Activated naive CD4-positive, alpha-beta T cell treated with anti-CD3 and anti-CD28 coated beads, Interleukin-2, amount 10 ng/mL, durations not matched to agents 7 days and 5 days (primary cell): ENCODE measurements at regions not wholly inside any gene's neighbourhood (a gene's known extent, or its start where the extent isn't known, plus 50 kb on each side); places are given as distances from the start of the nearest gene placed in this dataset.
"Not testable (repeated sequence)": the region's sequence is repeated elsewhere in the genome, so short reads cannot be mapped to it uniquely, and the experiment has no call there.

Experiments used
- CTCF ChIA-PET: fragments of 350-600 bp; sonication (Branson Sonifier 250); formaldehyde crosslinking; loops from one replicate; lab custom pipeline; 2021; ENCODE audit warnings: antibody characterized with exemption; lab: Charles Lee
- DNase-seq: peaks from one replicate; pipeline ENCODE4 v3.0.0-alpha.2; 2020
- H3K27ac Mint-ChIP-seq: one replicate; pipeline ENCODE4 v1.8.0; 2021; ENCODE audit warnings: mild to moderate bottlenecking, moderate library complexity, mixed read lengths
- H3K27me3 Mint-ChIP-seq: one replicate; pipeline ENCODE4 v1.8.0; 2021; ENCODE audit warnings: mild to moderate bottlenecking, mixed read lengths
- H3K36me3 Mint-ChIP-seq: one replicate; pipeline ENCODE4 v1.8.0; 2021; ENCODE audit warnings: mixed read lengths
- H3K4me1 Mint-ChIP-seq: one replicate; pipeline ENCODE4 v1.8.0; 2021; ENCODE audit warnings: mixed read lengths
- H3K4me3 Mint-ChIP-seq: one replicate; pipeline ENCODE4 v1.8.0; 2021; ENCODE audit warnings: mild to moderate bottlenecking, moderate library complexity, mixed read lengths
- H3K9me3 Mint-ChIP-seq: one replicate; pipeline ENCODE4 v1.8.0; 2021; ENCODE audit warnings: mixed read lengths

DNA sequence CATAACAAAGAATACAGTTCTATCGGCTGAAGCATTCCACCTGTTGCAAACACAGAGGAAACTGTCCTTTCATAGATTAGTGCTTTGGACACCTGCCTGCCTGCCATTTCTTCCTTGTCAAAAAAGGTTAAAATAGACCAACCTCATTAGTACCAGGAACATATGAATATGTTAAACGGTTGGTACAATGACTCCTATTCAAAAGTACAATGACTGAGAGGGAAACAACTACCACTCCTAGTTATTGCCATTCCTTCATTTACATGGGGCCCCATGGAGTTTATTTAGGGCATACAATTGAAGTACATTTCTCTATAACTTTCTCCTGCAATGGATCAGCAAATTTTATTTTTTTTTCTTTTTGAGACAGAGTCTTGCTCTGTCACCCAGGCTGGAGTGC is 77.4 kb upstream of the PIP5K1B start:
- peaks cover 10% of the 10 kb centered on the region for H3K27me3 Mint-ChIP-seq
- no peak overlapping the region for H3K27ac Mint-ChIP-seq
- no peaks in the 10 kb centered on the region for H3K9me3 Mint-ChIP-seq
- H3K4me3 Mint-ChIP-seq: no peak overlapping the region
- H3K4me1 Mint-ChIP-seq: no peaks in the 10 kb centered on the region
- CTCF ChIA-PET: no interaction called here
- no peaks in the 10 kb centered on the region for H3K36me3 Mint-ChIP-seq
- DNase-seq: no peak

GRCh38 chr9:68629042-68629441 is 76.0 kb upstream of the PIP5K1B start:
- no peak for DNase-seq
- no peaks in the 10 kb centered on the region for H3K4me1 Mint-ChIP-seq
- no peak overlapping the region for H3K27ac Mint-ChIP-seq
- H3K4me3 Mint-ChIP-seq: no peak overlapping the region
- CTCF ChIA-PET: no interaction called here
- no peaks in the 10 kb centered on the region for H3K9me3 Mint-ChIP-seq
- H3K36me3 Mint-ChIP-seq: no peaks in the 10 kb centered on the region
- H3K27me3 Mint-ChIP-seq: no peaks in the 10 kb centered on the region

DNA sequence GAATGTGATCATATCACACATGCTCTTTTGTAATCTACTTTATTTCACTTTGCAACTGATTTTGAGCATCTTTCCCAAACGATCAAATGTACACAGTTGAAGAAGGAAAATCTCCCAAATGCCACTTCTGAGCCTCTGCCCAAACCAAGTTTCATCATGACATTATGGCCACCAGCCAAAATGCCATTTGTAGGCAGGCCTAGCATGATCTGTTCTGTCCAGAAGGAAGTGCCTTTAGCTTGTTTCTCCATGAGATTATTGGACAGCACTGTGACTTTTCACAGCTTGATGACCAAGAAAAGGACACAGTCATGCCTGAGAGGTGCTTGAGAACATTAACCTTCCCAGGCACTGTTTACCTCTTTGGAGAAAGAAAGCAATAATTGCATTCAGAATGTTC is 73.2 kb upstream of the PIP5K1B start:
- no peak overlapping the region for H3K27ac Mint-ChIP-seq
- no peaks in the 10 kb centered on the region for H3K4me1 Mint-ChIP-seq
- H3K4me3 Mint-ChIP-seq: no peak overlapping the region
- H3K27me3 Mint-ChIP-seq: no peaks in the 10 kb centered on the region
- no peak for DNase-seq
- H3K36me3 Mint-ChIP-seq: no peaks in the 10 kb centered on the region
- CTCF ChIA-PET: interaction anchor here (1.0 kb wide), 1 partner anchor 71 kb away, joined by 3 read pairs; no protein-coding TSS in a partner anchor
- no peaks in the 10 kb centered on the region for H3K9me3 Mint-ChIP-seq

DNA sequence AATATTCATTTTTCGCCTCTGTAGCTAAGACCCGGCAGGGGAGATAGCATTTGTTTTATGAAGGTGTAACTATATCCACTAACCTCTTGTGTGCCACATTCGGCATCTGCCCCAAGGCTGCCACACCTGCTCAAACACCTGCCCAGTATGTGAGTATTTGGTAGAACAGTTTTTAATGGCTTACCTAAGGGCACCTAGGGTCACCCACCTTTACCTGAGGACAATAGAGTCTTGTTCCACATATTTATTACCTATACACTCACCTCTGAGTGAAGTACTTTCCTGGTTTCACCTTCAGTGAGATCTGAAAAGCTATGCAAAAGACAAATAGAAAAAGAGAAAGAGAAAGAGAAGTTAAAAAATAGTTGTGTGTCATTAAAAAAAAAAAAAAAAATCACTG is 68.0 kb upstream of the PIP5K1B start:
- no peak for DNase-seq
- Mint-ChIP-seq H3K27me3 (peaks cover 7% of the 10 kb centered on the region), H3K36me3 (no peaks in the 10 kb centered on the region), H3K4me1 (no peaks in the 10 kb centered on the region), H3K4me3 (no peak overlapping the region), H3K27ac (no peak overlapping the region), H3K9me3 (no peaks in the 10 kb centered on the region)
- CTCF ChIA-PET: no interaction called here

DNA sequence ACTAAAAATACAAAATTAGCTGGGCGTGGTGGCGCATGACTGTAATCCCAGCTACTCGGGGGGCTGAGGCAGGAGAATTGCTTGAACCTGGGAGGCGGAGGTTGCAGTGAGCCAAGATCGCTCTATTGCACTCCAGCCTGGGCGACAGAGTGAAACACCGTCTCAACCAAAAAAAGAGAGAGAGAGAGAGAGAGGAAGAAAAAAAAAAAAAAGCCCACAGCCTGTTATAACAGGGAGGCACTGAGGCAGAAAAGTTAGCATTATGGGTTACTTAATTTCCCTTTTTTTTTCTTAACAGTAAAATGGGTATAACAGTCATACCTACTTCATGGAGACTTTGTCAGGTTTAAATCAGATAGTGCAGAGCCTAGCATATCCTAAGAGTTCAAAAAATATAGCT is 65.8 kb upstream of the PIP5K1B start:
- H3K9me3 Mint-ChIP-seq, H3K4me3 Mint-ChIP-seq, DNase-seq, H3K27ac Mint-ChIP-seq, H3K36me3 Mint-ChIP-seq, H3K4me1 Mint-ChIP-seq, H3K27me3 Mint-ChIP-seq: not testable (repeated sequence)
- CTCF ChIA-PET: interaction anchor here (0.9 kb wide), 1 partner anchor 206 kb away, joined by 5 read pairs; no protein-coding TSS in a partner anchor

- no peaks in the 10 kb centered on the region for H3K4me1 Mint-ChIP-seq
Measured at GRCh38 chr9:68640421-68641089, 64.5 kb upstream of the PIP5K1B start.

DNA sequence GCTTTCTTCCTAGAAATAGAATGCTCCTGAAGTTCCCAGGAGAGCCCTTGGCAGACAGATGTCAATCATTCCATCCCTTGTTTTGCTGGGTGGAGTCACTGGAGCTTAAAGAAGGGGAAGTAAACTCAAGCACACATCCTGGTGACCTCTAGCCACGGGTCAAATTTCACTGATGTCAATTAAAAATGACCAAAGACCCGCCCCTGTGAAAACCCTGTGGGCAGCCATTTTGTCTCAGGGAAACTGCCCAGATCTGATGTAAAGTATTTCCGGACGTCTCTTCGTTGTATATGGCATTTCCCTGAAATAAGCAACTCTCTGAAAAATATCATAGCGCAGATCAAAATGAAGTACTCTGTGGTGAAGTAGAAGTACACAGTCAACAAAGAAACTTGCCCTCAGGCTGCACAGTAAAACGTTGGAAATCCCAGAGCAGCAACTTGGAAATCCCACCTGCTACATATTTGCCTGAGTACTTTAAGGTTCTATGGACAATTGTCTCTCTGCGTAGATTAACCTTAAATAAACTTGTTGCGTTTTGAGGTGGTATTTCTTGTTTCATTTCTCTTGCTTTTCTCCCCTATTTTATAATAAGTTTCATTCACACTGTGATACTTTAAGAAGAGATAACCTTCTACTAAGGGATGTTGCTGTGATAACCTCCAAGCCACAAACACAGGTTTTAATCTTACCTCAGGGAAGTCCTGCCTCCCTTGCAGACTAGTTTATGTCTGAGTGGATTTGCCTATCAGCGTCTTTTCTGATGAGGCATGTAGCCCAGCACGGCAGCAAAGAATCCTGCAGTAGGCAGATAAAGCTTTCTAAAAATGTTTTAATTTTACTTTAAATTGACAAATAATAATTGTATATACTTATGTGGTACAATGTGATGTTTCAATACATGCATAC is 60.9 kb upstream of the PIP5K1B start:
- Mint-ChIP-seq H3K36me3 (no peaks in the 10 kb centered on the region), H3K27me3 (peaks cover 2% of the 10 kb centered on the region), H3K9me3 (no peaks in the 10 kb centered on the region), H3K27ac (no peak overlapping the region), H3K4me3 (no peak overlapping the region), H3K4me1 (no peaks in the 10 kb centered on the region)
- CTCF ChIA-PET: no interaction called here
- no peak for DNase-seq

More at GRCh38 chr9:68640421-68641089, 64.5 kb upstream of the PIP5K1B start:
- CTCF ChIA-PET: interaction anchor here (0.8 kb wide), 1 partner anchor 27 kb away, joined by 3 read pairs; no protein-coding TSS in a partner anchor
- Mint-ChIP-seq H3K9me3 (no peaks in the 10 kb centered on the region), H3K36me3 (no peaks in the 10 kb centered on the region), H3K27ac (no peak overlapping the region), H3K27me3 (peaks cover 7% of the 10 kb centered on the region), H3K4me3 (no peak overlapping the region)
- DNase-seq: no peak

DNA sequence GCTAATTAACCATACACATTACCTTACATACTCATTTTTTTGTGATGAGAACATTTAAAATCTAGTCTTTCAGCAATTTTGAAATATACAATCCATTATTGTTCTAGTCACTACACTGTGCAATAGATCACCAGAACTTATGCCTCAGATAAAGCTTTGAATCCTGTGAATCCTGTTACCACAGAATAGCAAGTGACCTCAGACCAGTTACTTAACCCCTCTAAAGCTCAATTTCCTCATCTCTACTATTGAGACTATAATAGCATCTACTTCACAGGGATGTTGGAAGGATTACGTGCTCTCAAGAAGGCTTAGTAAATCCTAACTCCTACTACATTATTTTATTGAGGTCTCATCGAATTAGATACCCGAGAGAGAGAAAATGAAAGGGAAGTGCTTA is 60.2 kb upstream of the PIP5K1B start:
- no peaks in the 10 kb centered on the region for H3K4me1 Mint-ChIP-seq
- no peaks in the 10 kb centered on the region for H3K36me3 Mint-ChIP-seq
- no peak overlapping the region for H3K4me3 Mint-ChIP-seq
- CTCF ChIA-PET: no interaction called here
- no peaks in the 10 kb centered on the region for H3K9me3 Mint-ChIP-seq
- no peak for DNase-seq
- H3K27me3 Mint-ChIP-seq: no peaks in the 10 kb centered on the region
- H3K27ac Mint-ChIP-seq: no peak overlapping the region

DNA sequence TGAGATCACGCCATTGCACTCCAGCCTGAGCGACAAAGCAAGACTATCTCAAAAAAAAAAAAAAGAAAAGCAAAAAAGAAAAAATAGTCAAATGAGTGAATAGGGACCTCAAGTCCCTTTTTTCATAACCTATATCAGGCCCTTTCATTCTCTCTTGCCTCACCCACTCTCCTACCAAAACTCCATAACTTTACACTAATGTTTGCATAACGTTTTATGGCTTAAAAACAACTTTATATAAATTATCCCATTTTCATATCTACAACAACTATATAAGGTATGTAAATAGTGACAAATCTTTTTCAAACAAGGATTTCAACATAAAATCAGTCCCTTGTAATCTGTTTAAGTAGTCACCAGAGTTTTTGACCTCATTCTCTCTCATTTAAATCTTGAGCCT is 56.9 kb upstream of the PIP5K1B start:
- DNase-seq: no peak
- Mint-ChIP-seq H3K4me3 (no peak overlapping the region), H3K9me3 (no peaks in the 10 kb centered on the region), H3K27me3 (peaks cover 1% of the 10 kb centered on the region), H3K4me1 (no peaks in the 10 kb centered on the region), H3K27ac (no peak overlapping the region), H3K36me3 (no peaks in the 10 kb centered on the region)
- CTCF ChIA-PET: no interaction called here

GRCh38 chr9:68648971-68649370 is 56.1 kb upstream of the PIP5K1B start:
- no peak overlapping the region for H3K27ac Mint-ChIP-seq
- no peak overlapping the region for H3K4me3 Mint-ChIP-seq
- H3K4me1 Mint-ChIP-seq: no peaks in the 10 kb centered on the region
- no peaks in the 10 kb centered on the region for H3K9me3 Mint-ChIP-seq
- CTCF ChIA-PET: no interaction called here
- H3K36me3 Mint-ChIP-seq: no peaks in the 10 kb centered on the region
- peaks cover 4% of the 10 kb centered on the region for H3K27me3 Mint-ChIP-seq
- DNase-seq: no peak

GRCh38 chr9:68651280-68651893 is 53.7 kb upstream of the PIP5K1B start:
- DNase-seq: no peak
- Mint-ChIP-seq H3K27me3 (peaks cover 4% of the 10 kb centered on the region), H3K4me1 (no peaks in the 10 kb centered on the region), H3K36me3 (no peaks in the 10 kb centered on the region), H3K4me3 (no peak overlapping the region), H3K9me3 (no peaks in the 10 kb centered on the region), H3K27ac (no peak overlapping the region)
- CTCF ChIA-PET: interaction anchor here (1.9 kb wide), 1 partner anchor 68 kb away, joined by 7 read pairs; no protein-coding TSS in a partner anchor

GRCh38 chr9:68653141-68653595 is 51.9 kb upstream of the PIP5K1B start:
- no peaks in the 10 kb centered on the region for H3K9me3 Mint-ChIP-seq
- DNase-seq: no peak
- H3K4me3 Mint-ChIP-seq: no peak overlapping the region
- H3K4me1 Mint-ChIP-seq: no peaks in the 10 kb centered on the region
- H3K27me3 Mint-ChIP-seq: peaks cover 4% of the 10 kb centered on the region
- CTCF ChIA-PET: no interaction called here
- no peaks in the 10 kb centered on the region for H3K36me3 Mint-ChIP-seq
- no peak overlapping the region for H3K27ac Mint-ChIP-seq

GRCh38 chr9:68654075-68654474 is 51.0 kb upstream of the PIP5K1B start:
- CTCF ChIA-PET: interaction anchor here (0.6 kb wide), 1 partner anchor 94 kb away, joined by 3 read pairs; no protein-coding TSS in a partner anchor

More at GRCh38 chr9:68654075-68654474, 51.0 kb upstream of the PIP5K1B start:
- DNase-seq: no peak
- no peak overlapping the region for H3K27ac Mint-ChIP-seq
- H3K36me3 Mint-ChIP-seq: no peaks in the 10 kb centered on the region
- H3K27me3 Mint-ChIP-seq: peaks cover 4% of the 10 kb centered on the region
- no peak overlapping the region for H3K4me3 Mint-ChIP-seq
- no peaks in the 10 kb centered on the region for H3K4me1 Mint-ChIP-seq
- H3K9me3 Mint-ChIP-seq: no peaks in the 10 kb centered on the region
